ENCODE measurements at regions not wholly inside any gene's neighbourhood (a gene's known extent, or its start where the extent isn't known, plus 50 kb on each side); places are given as distances from the start of the nearest gene placed in this dataset.

DNA sequence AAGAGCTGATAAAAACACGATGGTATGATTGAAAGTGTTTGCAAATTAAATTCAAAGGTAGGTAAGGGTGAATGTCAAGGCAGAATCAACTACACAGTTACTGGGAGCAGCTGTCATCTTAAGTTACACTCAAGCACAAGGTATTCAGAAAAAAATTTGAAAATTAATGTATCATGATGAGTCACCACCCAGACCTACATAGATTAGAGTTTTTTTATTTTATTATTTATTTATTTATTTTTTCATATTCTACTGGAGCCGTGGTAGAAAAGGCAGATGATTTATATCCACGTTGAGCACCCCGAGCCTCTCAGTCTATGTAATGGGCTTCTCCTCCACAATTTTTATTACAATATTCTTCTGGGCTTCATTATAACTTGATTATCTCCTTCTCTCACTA is 728.9 kb upstream of the ARGLU1 start:
- no peak for DNase-seq (ENCODE audit: low read depth in 3 of 3, low spot score in 2 of 3)

DNA sequence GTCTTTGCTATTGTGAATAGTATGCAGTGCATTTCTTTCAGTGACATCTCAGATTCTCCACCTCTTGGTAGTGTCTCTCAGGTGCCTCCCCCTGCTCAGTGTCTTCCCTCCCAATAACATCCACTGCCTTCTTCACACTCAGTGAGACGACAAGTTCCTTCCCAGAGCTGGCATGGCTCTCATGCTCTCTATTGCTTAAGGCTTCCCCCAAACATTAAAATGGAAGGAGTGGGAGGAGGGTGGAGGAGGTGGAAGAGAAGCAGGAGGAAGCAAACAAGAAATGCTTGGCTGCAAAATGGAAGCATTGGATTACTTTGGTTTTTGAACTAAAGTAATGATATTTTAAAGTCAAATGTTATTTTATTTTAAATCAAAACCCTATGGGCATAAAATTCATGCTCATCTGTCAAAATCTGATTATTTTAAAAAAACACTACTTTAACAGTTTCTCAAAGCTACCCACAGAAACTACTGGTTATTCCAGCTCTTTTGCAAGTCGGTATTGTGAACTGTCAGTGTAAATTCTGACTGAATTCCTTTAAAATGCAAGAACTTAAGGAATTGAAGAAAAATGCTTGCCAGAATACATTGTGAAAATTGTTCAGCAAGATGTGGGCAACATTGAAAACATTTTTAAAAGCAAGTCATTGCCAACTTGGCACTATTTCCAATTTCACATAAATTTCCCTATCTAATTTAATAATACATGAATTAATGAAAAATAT is 727.6 kb upstream of the ARGLU1 start:
- DNase-seq (ENCODE audit: low read depth in 3 of 3, low spot score in 2 of 3) = no peak

DNA sequence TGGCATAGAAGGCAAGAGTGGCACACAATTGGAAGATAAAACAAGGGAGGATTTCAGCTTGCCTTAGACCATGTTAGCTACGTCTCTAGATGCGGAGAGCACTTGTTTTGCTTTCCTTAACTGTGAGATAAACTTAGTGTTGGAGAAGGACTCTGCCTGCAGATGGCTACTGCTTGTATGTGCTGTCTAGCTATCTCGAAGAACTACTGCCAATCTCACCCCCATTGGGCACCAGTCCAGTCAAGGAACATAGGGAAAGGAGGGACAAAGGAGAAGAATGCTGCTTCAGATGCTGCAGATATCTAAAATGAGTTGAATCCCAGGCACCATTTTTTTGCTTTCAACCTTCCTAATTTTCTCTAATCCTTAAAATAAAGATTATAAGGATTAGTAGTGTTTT is 726.0 kb upstream of the ARGLU1 start:
- no peak for DNase-seq (ENCODE audit: low read depth in 3 of 3, low spot score in 2 of 3)

DNA sequence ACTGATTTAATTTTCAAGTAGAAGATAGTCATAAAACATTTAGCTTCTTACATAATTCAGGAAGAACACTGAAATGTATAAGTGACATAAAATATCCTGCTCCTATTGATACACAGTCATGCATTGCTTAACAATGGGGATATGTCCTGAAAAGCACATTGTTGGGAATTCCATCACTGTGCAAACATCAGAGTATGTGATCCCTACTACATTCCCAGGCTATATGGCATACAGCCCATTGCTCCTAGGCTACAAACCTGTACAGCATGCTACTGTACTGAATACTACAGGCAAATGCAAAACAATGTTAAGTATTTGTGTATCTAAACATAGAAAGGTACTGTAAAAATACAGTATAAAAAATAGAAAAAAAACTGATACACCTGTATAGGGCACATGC is 723.9 kb upstream of the ARGLU1 start:
- no peak for DNase-seq (ENCODE audit: low read depth in 3 of 3, low spot score in 2 of 3)

DNA sequence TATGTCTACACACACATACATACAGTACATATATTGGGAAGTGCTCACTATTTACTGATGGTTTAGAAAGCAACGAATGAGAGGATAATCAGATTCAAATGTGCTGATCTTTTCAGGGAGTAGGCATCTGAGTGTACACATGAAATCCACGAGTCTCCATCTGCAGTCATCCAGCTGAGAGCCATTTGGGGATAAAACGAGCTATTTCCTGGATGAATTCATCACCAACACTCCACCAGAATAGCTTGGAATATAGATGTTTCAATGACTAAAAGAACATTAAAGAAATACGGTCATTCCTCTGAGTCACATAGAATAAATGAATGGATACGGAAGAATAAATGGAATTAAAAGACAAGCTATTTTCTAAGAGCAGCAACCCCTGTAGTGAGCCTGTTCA is 721.6 kb upstream of the ARGLU1 start:
- no peak for DNase-seq (ENCODE audit: low read depth in 3 of 3, low spot score in 2 of 3)

DNA sequence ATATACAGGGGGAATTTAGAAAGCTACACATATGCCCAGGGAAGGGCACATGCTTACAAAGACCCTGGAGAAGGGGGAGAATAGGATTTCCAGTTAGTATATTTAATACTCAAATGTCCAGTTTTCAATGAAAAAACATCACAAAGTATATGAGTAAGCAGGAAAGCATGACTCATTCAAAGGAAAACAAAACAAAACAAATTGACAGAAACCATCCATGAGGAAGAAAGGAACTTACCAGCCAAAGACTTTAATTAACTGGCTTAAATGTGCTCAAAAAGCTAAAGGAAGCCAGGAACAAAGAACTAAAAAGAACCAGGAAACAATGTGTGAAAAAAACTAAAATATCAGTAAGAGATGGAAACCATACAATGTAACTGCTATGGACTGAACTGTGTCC is 716.2 kb upstream of the ARGLU1 start:
- DNase-seq (ENCODE audit: low read depth in 3 of 3, low spot score in 2 of 3) = no peak

DNA sequence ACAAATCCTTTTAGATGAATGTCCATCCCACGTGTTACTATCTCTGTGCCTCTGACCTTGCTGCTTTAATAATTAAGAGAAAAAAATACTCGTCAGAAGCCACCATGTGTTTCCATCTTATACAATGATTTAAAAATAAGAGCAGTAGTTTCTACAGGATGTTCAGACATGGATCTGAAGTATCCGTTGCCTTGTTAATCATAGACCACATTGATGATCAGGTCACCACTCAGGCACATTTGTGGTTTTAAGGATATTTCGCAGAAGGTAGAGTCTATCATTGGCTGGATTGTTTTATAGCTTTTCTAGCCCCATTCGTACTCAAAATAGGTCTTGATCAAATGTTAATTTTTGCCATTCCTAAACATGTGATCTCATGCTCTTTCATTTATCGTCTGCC is 710.0 kb upstream of the ARGLU1 start:
- DNase-seq (ENCODE audit: low read depth in 3 of 3, low spot score in 2 of 3) = no peak

DNA sequence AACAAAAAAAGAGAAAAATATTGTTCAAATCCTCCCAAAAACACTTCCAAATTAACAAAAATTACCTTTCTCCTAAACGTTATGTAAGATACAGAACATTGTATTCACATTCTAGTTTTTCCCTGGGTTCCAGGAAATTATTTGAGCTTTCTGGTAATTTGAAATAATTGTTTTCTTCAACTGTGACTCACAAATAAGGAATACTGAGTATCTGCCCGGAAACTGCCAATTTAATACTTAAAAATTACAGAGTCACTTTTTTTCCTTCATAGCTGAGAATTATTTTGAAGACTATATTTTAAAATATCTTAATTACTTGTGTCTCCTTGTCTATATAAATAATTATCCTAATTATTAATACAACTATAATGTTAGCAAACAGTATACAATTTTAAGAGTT is 709.0 kb upstream of the ARGLU1 start:
- no peak for DNase-seq (ENCODE audit: low read depth in 3 of 3, low spot score in 2 of 3)

DNA sequence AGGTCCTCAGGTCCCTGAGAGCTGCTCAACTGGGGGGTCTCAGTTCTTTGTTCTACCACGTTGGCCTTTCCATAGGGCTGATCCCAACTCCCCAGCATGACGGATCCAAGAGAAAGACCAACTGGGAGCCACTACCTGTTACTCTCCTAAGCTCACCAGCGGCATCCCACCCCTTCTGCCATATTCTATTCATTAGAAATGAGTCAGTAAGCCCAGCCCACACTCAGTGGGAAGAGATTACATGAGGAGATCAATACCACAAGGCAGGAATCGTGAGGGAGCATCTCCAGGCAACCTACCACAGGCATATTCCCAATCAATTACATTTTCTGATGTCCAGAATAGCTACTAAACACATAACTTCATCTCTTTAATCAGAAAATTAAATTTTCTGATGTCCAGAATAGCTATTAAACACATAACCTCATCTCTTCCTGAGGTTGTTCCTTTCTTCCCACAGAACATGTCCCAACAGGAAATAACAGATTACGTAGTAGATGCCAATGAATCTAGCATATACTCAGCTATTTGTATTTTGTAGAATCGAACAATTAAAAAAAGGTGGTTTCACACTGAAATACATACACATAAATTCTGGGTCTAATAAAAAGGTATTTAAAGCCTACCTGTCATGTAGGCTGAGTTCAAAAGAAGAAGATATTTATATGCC is 708.1 kb upstream of the ARGLU1 start:
- no peak for DNase-seq (ENCODE audit: low read depth in 3 of 3, low spot score in 2 of 3)

DNA sequence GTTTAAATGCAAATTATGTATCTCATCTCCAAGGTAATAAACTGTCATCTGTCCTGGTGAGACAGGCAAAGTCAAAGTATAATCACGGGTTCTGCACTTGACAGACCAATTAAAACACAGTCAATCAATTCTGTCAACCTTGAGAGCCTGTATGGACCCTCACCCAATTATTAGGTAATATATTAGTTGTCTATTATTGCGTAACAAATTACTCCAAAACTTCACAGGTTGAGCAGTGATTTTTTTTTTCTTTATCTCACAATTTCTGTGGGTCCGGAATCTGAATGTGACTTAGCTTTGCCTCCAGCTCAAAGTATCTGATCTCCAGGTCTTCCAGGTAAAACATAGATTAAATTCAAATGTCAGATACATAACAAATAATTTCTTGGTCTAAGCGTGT is 707.4 kb upstream of the ARGLU1 start:
- no peak for DNase-seq (ENCODE audit: low read depth in 3 of 3, low spot score in 2 of 3)

DNA sequence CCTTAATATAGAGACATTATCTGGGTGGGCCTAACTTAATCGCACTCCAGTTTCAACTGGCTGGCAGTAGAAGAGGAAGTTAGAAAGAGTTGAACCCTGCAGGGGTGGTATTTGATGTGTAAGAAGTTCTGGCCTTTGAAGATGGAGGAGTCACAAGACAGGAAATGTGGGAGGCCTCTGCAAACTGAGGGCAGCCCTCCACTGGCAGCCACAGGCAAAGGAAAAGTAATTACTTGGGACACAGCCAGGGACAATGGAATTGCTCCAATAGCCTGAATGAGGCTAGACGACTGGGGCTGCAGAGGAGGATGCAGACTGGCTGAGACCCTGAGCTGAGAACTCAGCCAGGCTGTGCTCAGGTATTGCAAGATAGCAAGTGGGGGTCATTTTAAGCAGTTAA is 703.3 kb upstream of the ARGLU1 start:
- no peak for DNase-seq (ENCODE audit: low read depth in 3 of 3, low spot score in 2 of 3)

DNA sequence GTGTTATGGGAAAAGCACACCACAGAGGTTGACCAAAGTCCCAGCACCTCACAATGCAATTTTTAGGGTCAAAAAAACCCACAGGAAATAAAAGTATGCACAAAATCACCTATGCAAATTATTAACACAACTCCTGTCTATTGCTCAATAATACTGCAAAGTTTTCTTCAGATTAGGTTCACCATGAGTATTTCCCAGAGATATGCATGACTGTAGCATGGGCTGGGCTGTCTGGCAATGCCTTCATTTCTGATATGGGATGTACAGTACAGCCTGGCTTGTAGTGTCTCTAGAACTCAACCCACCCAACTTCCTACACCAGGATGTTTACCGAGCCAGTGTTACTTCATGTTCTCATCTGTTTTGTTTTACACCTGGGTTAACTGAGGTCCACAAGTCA is 698.7 kb upstream of the ARGLU1 start:
- DNase-seq (ENCODE audit: low read depth in 3 of 3, low spot score in 2 of 3) = no peak

DNA sequence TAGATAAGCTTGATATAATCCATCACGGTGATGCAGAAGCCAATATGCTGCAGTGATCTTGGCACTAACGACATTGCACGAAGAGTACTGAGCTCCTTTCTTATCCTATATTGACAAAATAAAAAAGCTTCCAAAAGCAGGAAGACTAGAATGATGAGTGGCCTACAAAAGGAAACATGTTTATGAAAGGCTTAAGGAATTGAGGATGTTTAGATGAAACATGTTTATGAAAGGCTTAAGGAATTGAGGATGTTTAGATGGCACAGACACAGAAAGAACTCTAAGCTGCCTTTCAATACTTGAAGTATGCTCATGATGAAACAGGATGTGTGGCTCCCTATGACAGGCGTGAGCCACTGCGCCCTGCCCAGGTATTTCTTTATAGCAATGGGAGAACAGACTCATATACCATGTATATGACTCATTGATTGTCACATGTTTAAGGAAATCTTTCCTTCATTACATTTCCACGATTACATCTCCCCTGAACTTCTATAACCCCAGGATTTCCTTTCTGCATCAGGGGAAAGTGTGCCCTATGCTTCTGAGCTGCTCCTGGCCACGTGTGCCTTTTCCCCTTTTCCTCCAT is 690.8 kb upstream of the ARGLU1 start:
- no peak for DNase-seq (ENCODE audit: low read depth in 3 of 3, low spot score in 2 of 3)

DNA sequence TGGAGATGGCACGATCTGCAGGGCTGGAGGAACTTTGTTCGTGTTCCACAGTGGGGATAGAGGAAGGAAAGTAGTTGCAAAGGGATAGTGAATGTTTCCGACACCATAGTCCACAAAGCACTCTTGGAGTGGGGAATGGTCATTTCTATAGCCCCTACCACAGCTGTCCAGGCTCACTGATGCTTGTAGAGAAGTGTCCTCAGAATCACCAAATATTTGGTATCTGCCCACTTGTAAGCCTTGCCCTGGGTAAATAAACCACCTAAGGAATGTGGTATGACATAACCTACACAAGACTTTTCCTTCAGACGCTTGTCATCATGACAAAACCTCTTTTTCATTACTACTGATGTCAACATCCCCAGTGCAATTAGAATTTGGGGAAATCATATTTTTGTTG is 686.5 kb upstream of the ARGLU1 start:
- DNase-seq (ENCODE audit: low read depth in 3 of 3, low spot score in 2 of 3) = no peak

DNA sequence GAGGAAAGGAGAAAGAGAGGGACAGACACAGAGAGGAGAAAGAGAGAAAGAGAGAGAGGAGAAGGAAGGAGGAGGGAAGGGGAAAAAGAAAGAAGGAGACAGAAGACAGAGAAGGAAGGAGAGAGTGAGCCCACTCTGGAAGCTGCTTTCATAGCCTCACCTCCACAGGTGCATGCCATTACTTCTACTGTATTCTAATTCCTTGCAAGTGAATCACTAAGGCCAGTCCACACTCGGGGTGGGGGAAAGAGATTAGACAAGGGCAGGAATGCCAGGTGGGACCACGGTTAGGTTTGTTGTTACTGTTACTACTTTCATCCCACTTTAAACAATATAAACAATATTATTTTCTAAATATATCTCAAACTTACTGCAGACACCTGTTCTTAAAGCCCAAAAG is 684.5 kb upstream of the ARGLU1 start:
- no peak for DNase-seq (ENCODE audit: low read depth in 3 of 3, low spot score in 2 of 3)

DNA sequence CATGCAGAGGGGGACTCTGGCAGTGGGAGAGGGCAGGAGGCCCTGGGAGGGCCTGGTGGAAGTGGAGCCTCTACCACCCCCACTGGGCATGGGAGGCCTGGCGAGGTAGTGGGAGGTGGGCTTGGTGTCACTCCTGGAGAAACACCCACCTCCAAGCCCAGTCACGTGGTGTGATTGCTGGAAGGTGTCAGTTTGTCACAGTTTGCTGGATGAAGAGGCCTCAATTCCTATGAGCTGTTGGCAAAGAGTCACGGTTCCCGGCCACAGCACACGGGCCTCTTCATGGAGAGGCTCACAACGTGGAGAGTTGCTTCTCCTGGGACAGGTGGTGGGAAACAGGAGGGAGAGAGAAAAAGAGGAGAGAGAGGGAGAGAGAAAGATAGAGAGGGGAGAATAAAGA is 684.1 kb upstream of the ARGLU1 start:
- DNase-seq (ENCODE audit: low read depth in 3 of 3, low spot score in 2 of 3) = no peak

DNA sequence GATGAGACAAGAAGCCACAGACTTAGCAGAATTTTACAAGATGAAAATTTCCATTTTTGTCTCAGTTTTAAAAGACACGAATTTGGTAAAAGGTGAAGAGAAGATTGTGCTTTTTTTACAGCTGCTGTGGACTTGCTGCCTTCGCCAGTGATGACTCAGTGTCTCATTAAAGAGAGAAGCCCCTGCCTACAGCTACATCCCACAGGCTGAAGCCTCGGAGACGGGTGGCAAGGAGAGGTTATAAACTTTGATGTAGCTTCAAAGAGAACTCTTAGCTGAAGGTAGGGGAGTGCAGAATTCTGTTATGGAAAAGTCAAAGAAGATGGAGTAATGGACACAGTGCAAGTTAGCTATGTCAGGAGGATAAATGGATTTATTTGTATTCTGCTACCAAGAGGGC is 683.4 kb upstream of the ARGLU1 start:
- no peak for DNase-seq (ENCODE audit: low read depth in 3 of 3, low spot score in 2 of 3)

DNA sequence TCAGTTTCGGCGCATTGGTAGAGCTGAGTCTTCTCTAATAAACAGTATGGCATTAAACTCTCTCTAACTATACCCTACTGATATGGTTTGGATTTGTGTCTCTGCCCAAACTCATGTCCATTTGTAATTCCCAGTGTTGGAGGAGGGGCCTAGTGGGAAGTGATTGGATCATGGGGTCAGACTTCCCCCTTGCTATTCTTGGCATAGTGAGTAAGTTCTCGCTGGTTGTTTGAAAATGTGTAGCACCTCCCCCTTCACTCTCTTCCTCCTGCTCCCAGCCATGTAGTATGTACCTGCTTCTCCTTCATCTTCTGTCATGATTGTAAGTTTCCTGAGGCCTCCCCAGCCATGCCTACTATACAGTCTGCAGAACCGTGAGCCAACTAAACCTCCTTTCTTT is 682.7 kb upstream of the ARGLU1 start:
- DNase-seq (ENCODE audit: low read depth in 3 of 3, low spot score in 2 of 3) = no peak

DNA sequence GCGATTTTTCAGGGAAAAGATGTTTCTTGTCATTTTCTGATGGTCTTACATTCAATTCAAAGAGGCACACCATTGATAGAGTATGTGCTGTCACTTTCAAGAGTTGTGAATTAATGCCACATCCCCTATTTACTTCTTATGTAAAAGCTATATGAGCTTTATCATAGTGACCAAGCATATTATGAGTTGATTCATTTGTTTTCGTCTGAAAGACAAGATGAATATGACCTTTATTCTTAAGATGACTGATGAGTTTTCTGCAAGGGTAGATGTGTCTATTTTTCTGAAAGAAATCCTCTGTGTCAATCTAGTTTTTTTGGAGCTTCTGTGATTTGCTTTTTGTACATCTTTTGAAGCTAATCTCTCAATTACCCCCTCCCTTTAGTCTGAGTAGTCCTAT is 676.3 kb upstream of the ARGLU1 start:
- DNase-seq (ENCODE audit: low read depth in 3 of 3, low spot score in 2 of 3) = no peak

DNA sequence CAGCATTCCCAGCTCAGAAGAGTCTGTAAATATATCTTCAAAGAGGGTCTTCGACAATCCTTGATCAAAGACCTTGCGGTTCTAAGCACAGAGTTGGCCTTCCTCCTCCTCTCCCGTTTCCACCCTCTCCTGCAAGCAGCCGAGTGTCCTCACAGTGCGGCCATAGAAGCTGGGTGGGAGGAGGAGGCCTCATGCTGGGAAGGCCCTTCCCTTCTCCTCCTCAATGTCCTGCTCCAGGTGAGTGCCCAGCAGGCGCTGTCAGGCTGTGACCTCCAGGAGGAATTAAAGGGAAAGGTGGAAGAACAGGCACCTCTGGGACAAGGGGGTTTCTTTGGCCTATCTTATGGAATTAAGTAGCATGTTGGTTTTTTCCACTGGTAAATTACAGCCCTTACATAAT is 674.2 kb upstream of the ARGLU1 start:
- no peak for DNase-seq (ENCODE audit: low read depth in 3 of 3, low spot score in 2 of 3)

DNA sequence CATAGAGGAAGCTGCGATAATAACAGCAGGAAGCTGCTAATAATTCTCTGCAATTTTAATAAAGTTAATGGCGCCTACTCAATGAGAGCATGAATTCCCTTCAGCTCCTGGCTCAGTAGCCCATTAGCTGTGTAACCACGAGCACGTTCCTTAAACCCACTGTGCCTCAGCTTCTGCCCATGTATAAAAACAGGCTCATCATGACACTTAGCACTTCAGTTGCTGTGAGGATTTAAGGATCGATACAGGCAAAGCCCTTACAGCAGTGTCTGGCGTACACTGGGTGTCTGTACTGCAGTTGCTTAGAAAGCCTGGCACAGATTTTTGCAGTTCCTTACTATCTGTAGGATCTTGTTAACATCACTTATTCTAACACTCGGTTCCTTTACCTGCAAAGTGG is 673.4 kb upstream of the ARGLU1 start:
- DNase-seq (ENCODE audit: low read depth in 3 of 3, low spot score in 2 of 3) = no peak

DNA sequence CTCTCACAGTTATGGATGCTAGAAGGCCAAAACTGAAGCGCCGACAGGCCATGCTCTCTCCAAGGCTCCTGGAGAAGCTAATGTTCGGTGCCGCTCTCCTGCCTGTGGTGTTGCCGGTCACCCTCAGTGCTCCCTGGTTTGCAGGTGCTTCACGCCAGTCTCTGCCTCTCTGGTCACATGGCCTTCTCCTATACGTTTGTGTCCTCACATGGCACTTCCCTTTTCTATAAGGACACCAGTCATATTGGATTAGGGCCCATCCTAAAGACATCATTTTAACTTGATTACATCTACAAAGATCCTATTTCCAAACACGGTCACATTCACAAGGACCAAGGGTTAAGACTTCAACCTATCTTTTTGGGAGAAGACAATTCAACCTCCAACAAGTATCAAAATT is 671.3 kb upstream of the ARGLU1 start:
- no peak for DNase-seq (ENCODE audit: low read depth in 3 of 3, low spot score in 2 of 3)
